Posterior vena cava (tissue), 2 donors: ENCODE measurements at regions not wholly inside any gene's neighbourhood (a gene's known extent, or its start where the extent isn't known, plus 50 kb on each side); places are given as distances from the start of the nearest gene placed in this dataset.

Experiments
- DNase-seq: peaks from one replicate; pipeline ENCODE4 v3.0.0-alpha.2; 2020; ENCODE audit warnings: low spot score
- intact Hi-C, 2 donors: fragments of 100-400 bp; cut with DNase I; formaldehyde crosslinking; loops; one replicate each; pipeline versions ENCODE4 v1.14.1 to v1.14.2; 2022 to 2023
- donor health status: DM: yes; HTN: yes; CAD: no.
- donor health status: DM: yes; HTN: yes; CAD: no.

DNA sequence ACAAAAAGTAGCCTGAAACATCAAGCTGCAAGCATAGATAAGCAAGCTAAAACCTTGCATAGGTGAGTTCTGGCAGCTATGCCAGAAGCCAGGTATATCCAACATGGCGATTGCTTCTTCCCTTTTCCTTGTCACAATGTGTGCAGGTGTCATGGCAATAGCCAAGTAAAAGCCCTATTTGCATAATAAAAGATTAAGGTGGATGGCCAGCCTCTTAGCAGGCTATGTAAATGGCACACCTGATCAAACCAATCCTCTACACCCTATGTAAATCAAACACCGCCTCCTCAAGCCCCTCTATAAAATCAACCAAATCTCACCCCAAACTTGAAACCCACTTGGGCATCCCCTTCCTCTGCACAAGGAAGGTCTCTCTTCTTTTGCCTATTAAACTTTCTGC lies 366.8 kb downstream of the VGLL3 start:
- intact Hi-C loops, result no loop called here

DNA sequence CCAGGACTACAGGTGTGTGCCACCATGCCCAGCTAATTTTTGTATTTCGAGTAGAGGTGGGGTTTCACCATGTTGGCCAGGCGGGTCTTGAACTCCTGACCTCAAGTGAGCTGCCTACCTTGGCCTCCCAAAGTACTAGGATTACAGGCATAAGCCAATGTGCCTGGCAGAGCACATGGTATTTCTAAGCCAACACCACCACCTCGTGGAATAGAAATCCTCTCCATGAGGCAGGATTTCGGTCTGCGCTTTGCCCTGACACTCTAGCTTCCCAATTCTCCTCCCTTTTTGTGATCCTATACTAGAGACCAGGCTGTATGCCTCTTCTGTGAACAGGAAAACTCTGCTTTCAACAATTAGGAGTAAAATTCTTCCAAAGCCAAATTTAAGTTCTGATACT lies 372.2 kb downstream of the VGLL3 start:
- DNase-seq, result no peak
- intact Hi-C loops, result no loop called here

More for the DNA sequence above, 366.8 kb downstream of the VGLL3 start:
- no peak for DNase-seq

DNA sequence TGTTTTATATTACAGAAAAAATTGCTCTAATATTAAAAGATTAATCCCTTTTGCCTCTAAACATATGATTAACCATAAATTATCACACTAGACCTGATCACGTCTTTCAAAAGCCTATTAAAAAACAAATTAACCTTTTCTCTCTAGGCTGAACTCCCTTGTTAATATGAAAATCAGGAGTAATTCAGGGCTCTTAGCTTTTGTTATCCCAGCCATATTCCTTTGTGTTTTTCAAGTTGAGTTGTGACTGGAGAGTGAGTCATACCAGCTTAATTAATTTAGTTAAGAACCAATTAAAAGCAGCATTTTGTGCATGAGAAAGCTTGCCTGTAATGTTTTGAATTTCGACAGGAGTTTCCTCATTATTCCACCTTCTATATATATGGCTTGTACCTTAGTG lies 385.8 kb downstream of the VGLL3 start:
- intact Hi-C loops, result no loop called here
- DNase-seq, result no peak

DNA sequence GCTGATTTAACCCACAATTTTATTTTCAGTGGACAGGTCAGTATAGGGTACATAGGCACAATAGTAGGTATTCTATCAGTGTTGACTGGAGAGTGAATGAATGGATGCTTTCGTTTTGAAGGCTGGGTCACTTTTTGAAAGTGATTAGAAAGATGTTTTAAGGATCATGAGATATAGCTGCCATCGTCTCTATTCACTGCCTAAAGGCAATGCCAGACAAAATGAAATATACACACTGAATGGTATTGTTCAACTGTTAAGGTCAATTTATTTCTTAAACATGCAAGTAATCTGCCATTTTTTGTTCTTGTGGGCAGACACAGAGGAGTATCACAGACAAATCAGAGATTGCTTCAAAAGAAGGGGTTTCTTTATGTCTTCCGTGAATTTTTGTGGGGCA lies 395.3 kb downstream of the VGLL3 start:
- intact Hi-C loops, result no loop called here
- no peak for DNase-seq

DNA sequence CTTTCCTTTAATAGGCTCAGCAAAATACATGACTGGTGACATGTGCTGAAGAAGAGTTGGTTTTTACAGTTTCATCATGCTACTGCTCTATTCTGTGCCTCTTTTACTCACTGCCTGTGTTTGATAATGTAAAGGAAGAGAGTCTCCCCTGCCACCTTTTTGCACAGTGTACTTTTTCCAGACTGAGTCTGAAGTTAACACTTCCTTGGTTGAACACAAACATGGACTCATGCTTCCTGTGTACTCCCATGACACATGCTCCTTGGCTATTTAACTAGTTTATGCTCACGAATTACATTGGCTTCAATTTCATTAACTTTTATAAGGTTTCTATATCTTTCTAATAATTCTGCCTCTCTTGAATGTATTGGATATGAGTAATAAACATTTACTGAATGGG lies 396.1 kb downstream of the VGLL3 start:
- intact Hi-C loops, result no loop called here

DNA sequence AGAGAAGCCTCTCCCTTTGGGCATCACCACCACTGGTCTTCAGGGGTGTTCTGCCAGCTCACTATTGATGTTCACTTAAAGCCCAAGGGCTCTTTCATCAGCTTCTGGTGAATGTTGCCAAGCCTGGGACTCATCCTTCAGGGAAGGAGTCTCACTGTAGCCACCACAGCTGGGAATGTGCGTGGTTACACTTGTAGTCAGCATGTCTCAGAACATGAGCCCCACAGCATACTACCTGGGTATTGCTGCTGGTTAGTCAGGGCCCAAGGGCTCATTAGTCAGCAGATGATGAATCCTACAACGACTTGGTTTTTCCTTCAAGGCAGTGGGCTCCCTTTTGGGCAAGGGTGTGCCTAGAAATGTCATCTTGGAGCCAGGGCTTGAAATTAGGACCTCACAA lies 412.9 kb downstream of the VGLL3 start:
- DNase-seq, result no peak

More for the DNA sequence above, 396.1 kb downstream of the VGLL3 start:
- no peak for DNase-seq

DNA sequence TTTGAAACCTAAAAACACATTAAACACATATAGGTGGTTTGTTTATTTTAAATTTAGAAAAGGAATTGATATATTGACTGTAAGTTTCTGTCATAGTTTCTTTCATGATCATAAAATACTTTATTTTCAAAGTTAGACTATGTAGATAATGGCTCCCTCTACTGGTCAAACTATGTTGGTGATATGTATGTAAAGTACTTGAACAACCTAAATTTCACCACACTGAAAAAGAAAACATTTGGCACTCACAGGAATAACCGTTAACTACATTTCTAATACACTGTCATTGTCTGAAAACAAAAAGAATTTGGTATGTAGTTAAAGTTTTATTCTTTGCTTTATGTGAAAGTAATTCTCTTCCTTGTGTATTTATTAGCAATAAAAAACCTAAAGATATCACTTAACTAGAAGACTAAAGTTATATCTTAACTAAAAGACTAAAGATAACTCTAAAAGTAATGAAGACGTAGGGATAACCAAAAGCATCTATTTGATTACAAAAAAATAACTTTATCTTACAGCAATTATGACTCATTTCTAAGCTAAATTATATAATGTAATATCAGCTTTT lies 427.5 kb downstream of the VGLL3 start:
- no peak for DNase-seq
- intact Hi-C loops, result no loop called here

More for the DNA sequence above, 412.9 kb downstream of the VGLL3 start:
- intact Hi-C loops, result no loop called here

DNA sequence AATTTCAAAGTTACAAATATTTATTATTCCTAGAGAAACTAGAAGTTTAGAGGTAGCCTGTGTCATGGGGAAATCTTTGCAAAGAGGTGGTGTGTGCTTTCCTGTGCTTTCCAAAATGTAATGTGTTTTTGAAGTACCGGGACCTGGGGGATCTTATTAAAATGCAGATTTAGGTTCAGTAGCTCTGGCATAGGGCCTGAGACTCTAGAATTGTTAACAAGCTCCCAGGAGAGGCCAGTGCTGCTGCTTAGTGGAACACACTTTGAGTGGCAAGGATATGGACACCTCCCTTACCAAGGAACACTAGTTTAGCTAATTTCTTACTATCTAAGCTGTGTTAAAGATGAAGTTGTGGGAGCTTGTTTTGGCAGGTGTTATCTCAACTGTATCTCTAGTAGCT lies 428.9 kb downstream of the VGLL3 start:
- DNase-seq, result no peak
- intact Hi-C loops, result no loop called here

DNA sequence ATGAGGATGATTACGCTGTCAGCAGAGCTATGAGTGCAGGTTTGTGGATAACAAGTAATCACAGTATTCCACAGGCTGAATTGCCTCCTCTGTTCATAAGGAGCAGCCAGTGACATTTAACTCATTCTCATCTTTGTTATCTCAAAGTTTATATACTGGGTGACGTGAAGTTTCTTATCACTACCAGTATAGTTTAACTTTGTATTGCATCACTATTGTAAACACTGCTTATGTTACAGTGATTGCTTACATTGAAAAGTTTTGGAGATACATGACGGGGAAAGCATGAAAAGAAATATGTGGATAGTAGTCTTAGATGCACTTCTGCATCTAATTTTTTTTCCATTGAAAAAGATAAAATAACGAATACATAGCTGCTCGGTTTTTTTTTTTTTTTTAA lies 429.7 kb downstream of the VGLL3 start:
- DNase-seq, result no peak
- intact Hi-C loops, result no loop called here

DNA sequence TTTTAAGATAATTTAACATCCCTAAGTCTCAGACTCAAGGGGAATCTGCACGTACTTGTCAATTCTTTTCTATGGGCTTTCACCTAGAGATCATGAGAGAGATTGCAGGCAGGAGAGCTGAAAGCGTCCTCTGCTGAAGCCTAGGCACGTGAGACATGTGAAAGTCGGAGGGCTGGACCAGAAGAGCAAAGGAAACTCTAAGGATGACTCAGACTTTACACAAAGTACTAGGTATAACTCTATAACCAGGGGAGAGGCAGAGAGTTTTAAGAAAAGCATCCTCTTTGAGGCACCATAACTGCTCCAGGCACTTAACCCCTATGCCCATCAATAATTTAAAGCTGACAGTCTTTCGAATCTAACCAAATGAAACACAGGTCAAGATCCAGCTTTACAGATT lies 436.6 kb downstream of the VGLL3 start:
- intact Hi-C loops, result no loop called here
- DNase-seq, result no peak

DNA sequence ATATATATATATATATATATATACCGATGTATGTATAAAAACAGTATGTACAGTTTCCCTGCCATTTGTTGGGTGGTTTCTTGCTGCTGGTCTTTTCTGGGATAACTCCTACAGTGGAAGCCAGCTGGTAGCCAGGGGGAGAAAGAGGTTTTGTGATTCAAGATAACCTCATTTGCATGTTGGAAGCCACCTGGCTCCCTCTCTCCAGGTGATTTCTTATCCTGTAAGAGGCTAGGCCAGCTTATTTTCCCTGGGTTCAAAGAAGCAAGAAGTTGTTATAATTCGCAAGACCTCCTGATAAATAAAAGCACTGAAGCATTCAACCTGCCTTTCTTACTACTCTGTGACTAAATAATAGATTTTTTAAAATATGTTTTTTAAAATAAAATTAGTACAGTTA lies 443.3 kb downstream of the VGLL3 start:
- intact Hi-C loops, result no loop called here
- no peak for DNase-seq

DNA sequence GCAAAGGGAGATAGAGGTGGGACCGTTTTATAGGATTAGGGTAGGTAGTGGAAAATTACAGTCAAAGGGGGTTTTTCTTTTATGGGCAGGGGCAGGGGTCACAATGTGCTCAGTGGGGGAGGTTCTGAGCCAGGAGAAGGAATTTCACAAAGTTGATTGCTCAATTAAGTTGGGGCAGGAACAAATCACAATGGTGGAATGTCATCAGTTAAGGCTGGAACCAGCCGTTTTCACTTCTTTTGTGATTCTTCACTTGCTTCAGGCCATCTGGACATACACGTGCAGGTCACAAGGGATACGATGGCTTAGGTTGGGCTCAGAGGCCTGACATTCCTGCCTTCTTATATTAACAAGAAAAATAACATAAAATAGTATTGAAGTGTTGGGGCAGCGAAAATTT lies 453.8 kb downstream of the VGLL3 start:
- no peak for DNase-seq

DNA sequence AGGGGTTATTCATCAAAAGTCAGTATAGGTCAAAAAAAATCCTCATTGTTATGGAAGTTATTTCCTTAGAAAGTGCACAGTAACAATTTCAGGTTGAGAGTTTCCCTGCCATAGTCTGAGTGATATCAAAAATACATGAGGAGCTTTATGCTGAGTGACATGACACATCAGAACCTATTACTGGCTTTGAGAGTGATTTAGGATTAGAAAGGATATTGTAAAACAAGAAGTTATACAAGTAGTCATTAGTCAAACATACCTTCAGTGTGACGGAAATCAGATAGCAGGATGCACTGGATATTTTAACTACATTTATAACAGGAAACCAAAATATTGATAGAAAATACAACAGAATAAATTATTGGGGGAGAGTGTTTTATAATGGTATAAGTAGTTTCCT lies 471.1 kb downstream of the VGLL3 start:
- no peak for DNase-seq
- intact Hi-C loops, result no loop called here

More for the DNA sequence above, 453.8 kb downstream of the VGLL3 start:
- intact Hi-C loops, result no loop called here

DNA sequence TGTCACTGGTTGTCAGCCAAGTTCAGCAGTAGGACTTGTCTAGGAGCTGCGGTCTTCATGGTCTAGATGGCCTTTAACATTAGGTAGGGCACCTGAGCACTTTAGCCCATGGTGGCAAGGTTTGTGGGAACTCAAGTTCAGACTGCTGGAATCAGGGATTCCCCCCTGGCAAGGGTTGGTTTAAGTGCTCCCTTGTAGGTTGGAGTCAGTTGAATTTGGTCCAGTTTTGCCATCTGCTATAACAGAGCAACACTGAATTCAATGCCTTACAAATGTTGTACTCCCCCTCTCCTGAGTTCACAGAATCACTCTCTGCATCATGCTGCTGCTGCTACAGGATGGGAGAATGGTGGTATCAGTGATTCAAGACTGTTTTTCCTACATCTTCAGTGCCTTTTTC lies 509.3 kb downstream of the VGLL3 start:
- DNase-seq, result no peak
- intact Hi-C loops, result loop anchor here in 1 of 2 donors (10.0 kb wide), 1 partner anchor 1517 kb away; no protein-coding TSS in a partner anchor

DNA sequence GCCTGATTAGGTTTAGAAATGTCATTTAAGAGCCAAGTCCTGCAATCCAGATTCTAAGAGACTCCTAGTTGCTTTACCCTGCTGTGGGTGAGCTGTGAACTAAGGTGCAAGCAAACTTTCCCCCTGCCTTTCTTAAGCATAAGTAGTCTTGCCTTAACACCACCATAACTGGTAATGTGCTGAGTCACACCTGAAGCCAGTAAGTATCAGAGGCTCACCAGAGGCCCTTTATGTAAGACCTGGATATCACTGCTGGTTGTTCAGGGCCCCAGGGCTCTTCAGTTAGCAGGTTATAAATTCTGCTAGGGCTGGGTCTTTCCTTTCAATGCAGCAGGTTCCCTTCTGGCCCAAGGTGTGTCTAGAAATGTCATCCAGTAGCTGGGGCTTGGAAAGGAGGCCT lies 509.9 kb downstream of the VGLL3 start:
- no peak for DNase-seq
- intact Hi-C loops, result loop anchor here in 1 of 2 donors (10.0 kb wide), 1 partner anchor 1516 kb away; no protein-coding TSS in a partner anchor

DNA sequence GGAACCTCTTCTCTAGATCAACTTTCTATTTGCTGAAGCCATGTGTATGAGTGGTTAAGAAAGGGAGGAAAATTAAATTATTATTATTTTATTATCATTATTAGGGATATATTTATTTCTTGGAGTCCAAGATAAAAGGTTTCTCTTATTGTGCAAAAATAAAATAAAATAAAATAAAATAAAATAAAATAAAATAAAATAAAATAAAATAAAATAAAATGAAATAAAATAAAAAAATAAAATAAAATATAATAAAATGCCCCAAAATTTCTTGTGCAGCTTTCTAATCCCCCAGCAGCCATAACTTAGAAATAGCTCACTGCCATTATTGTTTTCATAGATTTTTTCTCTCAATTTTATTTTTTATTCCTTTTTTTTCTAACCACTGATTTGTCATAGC lies 526.8 kb downstream of the VGLL3 start:
- DNase-seq, result no peak
- intact Hi-C loops, result no loop called here

DNA sequence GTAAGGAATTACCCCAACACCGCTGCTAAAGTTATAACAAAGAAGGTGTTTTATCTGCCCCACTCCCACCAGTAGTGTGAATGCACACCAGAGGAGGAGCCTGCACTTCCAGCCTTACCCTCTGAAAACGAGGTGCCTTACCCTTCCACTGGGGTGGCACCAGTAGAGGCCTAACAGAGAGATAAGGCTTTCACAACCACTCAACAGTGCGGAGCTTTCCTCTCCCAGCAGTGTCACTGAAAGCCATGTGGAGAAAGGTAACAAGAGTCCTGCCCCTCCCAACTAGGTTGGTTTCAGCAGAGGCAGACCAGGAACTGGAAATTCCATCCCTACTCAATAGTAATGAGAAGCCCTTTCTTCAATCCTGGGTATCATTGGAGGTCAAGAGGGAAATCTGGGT lies 539.2 kb downstream of the VGLL3 start:
- no peak for DNase-seq

DNA sequence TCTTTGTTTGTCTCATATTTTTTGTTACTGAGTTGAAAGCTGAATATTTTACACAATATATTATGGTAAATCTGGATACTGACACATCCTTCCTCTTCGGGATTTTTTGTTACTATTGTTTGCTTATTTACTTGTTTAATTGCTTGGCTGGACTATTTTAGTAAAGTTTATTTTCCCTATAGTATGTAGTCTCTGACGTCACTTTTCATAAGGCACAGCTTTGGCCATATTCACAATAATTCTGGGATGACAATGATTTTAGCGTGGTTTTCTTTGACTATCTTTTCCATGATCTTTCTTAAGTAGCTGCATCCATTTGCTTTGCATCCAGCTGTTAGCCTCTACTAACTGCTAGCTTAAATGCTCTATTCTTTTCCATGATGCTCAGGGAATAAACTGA lies 552.4 kb downstream of the VGLL3 start:
- intact Hi-C loops, result no loop called here
- no peak for DNase-seq

More for the DNA sequence above, 539.2 kb downstream of the VGLL3 start:
- intact Hi-C loops, result no loop called here

DNA sequence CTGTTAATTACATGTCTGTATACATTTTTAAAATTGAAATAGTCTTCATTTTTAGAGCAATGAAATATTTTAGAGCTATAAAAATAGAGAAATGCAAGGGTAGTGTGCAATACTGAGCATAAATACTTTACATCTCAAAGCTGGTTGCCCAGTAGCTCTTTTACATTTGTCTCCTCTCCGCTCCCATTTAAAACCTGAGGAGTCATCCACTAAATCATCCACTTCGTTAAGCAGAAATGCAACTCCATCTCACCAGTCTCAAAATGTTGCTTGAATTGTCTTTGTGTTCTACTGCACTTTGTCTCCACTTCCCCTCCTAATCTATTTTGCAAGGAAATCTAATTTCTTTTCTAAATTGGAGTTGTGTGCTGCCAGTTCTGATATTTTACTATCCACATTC lies 563.6 kb downstream of the VGLL3 start:
- no peak for DNase-seq
- intact Hi-C loops, result no loop called here

DNA sequence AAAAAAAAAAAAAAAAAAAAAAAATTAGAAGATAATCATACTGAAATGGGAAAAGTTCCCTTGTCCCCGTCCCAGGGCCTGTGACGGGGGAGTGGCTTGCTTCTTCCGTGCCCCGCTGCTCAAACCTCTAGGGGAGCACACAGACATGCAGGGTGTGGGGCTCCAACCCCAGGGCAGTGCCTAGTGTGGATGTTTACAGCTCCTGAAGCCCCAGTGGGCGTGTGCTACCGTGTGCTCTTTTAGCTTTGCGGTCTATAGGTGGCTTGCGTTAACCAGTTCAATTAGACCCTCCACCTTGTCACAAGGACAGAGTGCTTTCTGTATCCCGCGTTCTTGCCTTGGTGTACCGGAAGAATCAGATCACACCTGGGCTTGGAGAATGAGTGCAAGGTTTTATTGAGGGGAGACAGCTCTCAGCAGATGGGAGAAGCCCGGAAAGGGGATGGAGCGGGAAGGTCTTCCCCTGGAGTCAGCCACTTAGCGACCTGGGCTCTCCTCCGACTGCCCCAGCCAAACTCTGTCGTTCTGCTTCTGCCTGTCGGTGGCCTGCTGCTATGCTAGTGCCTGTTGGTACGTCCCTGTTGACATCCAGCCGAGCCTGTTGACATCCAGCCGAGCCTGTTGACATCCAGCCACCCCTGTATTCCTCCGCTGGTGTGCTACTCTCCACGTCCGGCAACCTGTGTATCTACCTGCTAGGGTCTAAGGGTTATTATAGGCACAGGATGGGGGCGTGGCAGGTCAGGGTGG lies 569.8 kb downstream of the VGLL3 start:
- intact Hi-C loops, result no loop called here
- DNase-seq, result no peak

DNA sequence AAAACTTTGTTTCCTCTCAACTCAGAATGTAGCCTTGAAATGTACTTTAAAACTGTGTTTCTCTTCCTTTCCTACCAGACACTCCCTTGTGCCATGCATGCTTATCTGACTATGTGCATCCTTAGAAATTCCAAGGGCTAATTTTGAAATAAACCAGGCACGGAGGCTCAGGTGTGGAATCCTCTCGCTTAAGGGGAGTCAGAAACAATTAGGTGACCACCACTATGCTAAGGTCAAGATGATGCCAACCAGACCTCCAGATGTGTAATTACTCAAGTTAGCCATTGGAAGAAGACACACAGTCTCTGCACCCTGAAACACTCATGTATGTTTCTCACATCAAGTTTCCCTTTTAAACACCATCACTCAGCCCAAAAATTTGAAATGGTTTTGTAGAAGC lies 572.1 kb downstream of the VGLL3 start:
- no peak for DNase-seq
- intact Hi-C loops, result no loop called here
